Activated naive CD4-positive, alpha-beta T cell (primary cell): ENCODE measurements at regions not wholly inside any gene's neighbourhood (a gene's known extent, or its start where the extent isn't known, plus 50 kb on each side); places are given as distances from the start of the nearest gene placed in this dataset.

Experiments used
- DNase-seq, 4 experiments: peaks; one replicate each; lab custom pipeline; 2025; lab: John Stamatoyannopoulos, UW

GRCh38 chr14:87879389-87879788 lies 113.6 kb downstream of the GALC start:
- DNase-seq = no peak

GRCh38 chr14:87878959-87879358 lies 114.0 kb downstream of the GALC start:
- DNase-seq = no peak

DNA sequence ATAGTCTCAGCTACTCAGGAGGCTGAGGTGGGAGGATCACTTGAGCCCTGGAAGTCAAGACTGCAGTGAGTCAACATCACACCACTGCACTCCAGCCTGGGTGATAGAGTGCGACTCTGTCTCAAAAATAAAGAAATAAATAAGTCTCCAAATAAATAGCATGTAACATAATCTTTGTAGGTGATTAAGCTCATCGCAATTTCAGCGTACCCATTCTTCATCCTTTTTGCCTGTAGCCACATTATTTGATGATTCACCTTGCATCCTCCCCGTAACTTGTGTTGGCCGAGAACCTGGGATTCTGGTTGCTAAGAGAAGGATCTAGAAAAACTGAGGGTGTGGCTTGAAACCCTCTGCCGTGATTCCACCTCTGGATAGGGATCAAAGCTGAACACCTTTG lies 115.1 kb downstream of the GALC start:
- DNase-seq = no peak

DNA sequence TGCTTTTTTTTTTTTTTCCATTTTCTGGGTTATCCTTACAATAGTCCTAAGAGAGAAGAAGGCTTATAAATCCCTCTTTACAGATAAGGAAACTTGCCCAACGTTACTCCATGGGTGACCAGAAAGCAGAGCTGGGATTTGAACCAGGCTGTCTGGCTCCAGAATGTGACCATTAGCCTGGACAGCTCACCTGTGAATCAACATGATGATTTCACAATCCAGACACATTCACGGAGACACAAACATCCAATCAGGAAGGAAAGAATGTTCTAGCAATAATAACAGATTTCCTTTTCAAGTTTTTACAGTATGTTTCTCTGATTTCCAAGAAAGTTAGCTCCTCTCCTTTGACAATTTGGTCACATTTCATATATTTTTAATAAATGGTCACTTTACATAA lies 118.3 kb downstream of the GALC start:
- no peak for DNase-seq

DNA sequence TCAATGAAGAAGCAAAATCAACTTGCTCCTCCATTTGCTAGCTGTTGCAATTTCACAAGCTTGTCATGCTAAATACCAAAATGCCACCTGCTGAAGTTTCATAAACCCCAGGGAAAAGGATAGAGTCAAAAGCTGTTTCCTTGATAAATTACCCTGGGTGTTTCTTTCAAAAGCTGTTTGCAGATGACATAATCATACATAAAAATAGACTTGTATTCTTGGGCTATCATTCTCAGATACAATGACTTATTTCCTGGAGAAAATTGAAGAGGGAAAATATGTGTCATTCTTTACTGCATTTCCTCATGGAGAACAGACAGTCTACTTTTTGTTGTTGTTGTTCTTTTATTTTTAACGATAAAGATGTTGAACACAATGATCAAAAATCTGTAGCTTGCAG lies 119.2 kb downstream of the GALC start:
- no peak for DNase-seq

- DNase-seq = no peak
These were observed 123.1 kb downstream of the GALC start for GRCh38 chr14:87869619-87870583.

- no peak for DNase-seq
These were observed 124.1 kb downstream of the GALC start for GRCh38 chr14:87868920-87869319.

GRCh38 chr14:87866116-87866515 lies 126.9 kb downstream of the GALC start:
- DNase-seq = no peak

GRCh38 chr14:87864356-87865270 lies 128.4 kb downstream of the GALC start:
- DNase-seq = no peak

GRCh38 chr14:87863047-87863446 lies 129.9 kb downstream of the GALC start:
- no peak for DNase-seq

GRCh38 chr14:87852107-87852506 lies 140.9 kb downstream of the GALC start:
- no peak for DNase-seq

- DNase-seq = no peak
These were observed 141.8 kb downstream of the GALC start for GRCh38 chr14:87851190-87851589.

GRCh38 chr14:87847216-87847755 lies 145.7 kb downstream of the GALC start:
- DNase-seq = no peak

DNA sequence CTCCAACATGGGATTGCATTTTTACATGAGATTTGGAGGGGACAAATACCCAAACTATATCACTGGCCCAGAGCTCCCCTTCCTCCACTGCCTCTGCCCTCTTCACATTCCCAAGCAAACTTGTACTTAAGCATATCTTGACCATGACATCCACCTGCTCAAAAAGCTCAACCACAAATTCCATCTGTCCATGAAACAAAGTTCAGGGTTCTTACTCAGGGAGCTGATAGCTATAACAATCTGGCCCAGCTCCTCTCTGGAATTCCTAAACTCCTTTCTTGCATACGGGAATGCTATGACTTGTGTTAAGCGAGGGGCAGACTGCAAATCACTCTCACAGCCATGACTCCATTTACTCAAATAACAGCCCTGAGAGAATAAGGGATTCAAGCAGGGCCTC lies 152.1 kb downstream of the GALC start:
- no peak for DNase-seq

- no peak for DNase-seq
These were observed 154.1 kb downstream of the GALC start for GRCh38 chr14:87838931-87839330.

GRCh38 chr14:87837296-87837695 lies 155.7 kb downstream of the GALC start:
- DNase-seq = no peak

DNA sequence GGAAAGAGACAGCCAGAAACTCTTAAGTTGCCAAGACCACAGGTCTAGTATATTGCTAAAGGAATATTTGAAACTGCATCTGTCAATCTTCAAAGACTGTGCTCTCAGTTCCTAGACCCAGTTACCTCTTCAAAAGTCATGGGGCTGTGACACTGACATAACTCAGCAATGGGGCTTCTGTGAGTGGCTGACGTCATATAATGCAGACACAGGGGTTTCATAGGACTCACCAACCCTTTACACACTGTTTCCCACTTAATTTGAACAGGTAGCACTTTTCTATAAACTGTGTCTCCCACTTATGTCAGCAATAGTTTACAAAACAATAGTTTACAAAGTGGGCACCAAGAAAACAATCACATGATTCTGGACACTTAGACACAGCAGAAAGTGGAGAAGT lies 158.4 kb downstream of the GALC start:
- no peak for DNase-seq

- no peak for DNase-seq
These were observed 160.0 kb downstream of the GALC start for GRCh38 chr14:87833026-87833425.

GRCh38 chr14:87830443-87831096 lies 162.4 kb downstream of the GALC start:
- DNase-seq = no peak

- DNase-seq = no peak
These were observed 163.4 kb downstream of the GALC start for GRCh38 chr14:87829543-87829942.

- DNase-seq = no peak
These were observed 168.7 kb downstream of the GALC start for GRCh38 chr14:87824266-87824665.

- DNase-seq = no peak
These were observed 176.6 kb downstream of the GALC start for GRCh38 chr14:87816416-87816815.
